ENCODE measurements at regions not wholly inside any gene's neighbourhood (a gene's known extent, or its start where the extent isn't known, plus 50 kb on each side); places are given as distances from the start of the nearest gene placed in this dataset.

GRCh38 chr9:69963803-69964202 is 79.8 kb upstream of the MAMDC2 start:
- DNase-seq (ENCODE audit: low spot score) (no peak), ATAC-seq (peak; percentile 21; the same call in 1 of the 2 replicates)
- H3K27ac Mint-ChIP-seq = peak overlapping the region; percentile 90
- peak overlapping the region; percentile 48 for H3K4me3 Mint-ChIP-seq
- no peaks in the 10 kb centered on the region for H3K27me3 Mint-ChIP-seq (ENCODE audit: low read depth)
- H3K36me3 Mint-ChIP-seq = no peaks in the 10 kb centered on the region
- no peaks in the 10 kb centered on the region for H3K9me3 Mint-ChIP-seq
- TF ChIP-seq MLX (CRISPR knock-in tag; IDR thresholded peaks at IDR 0.05) = no peak
- TF ChIP-seq ZNF281 (CRISPR knock-in tag; IDR thresholded peaks at IDR 0.05) = no peak
- TF ChIP-seq MXD4 (CRISPR knock-in tag; IDR thresholded peaks at IDR 0.05; ENCODE audit: borderline replicate concordance) = no peak
- TF ChIP-seq ZNF263 (CRISPR knock-in tag; IDR thresholded peaks at IDR 0.05; ENCODE audit: low read depth) = no peak
- no peak for TF ChIP-seq ZNF416 (CRISPR knock-in tag; IDR thresholded peaks at IDR 0.05)
- TF ChIP-seq ESRRA (CRISPR knock-in tag; IDR thresholded peaks at IDR 0.05; ENCODE audit: borderline replicate concordance) = no peak
- no peak for TF ChIP-seq ZNF423 (CRISPR knock-in tag; IDR thresholded peaks at IDR 0.05)
- no peak for TF ChIP-seq GABPB1 (CRISPR knock-in tag; IDR thresholded peaks at IDR 0.05)
- TF ChIP-seq AFF4 (CRISPR knock-in tag; IDR thresholded peaks at IDR 0.05; ENCODE audit: borderline replicate concordance) = no peak
- TF ChIP-seq CREM (CRISPR knock-in tag; IDR thresholded peaks at IDR 0.05) = no peak
- TF ChIP-seq ZNF425 (CRISPR knock-in tag; conservative IDR thresholded peaks at IDR 0.05) = no peak
- no peak for TF ChIP-seq SOX15 (CRISPR knock-in tag; IDR thresholded peaks at IDR 0.05)
- no peak for TF ChIP-seq SMAD3 (CRISPR knock-in tag; IDR thresholded peaks at IDR 0.05; ENCODE audit: borderline replicate concordance)
- ChIA-PET CTCF (interaction anchor here (1.1 to 3.9 kb wide), 3 partner anchors 8 to 149 kb away, joined by 4 to 28 read pairs (median 6); no protein-coding TSS in a partner anchor), POLR2A (no interaction called here)
- H3K4me1 Mint-ChIP-seq = peaks cover 37% of the 10 kb centered on the region

GRCh38 chr9:69964446-69964845 is 79.2 kb upstream of the MAMDC2 start:
- Mint-ChIP-seq H3K27me3 (ENCODE audit: low read depth) (no peaks in the 10 kb centered on the region), H3K4me1 (peaks cover 37% of the 10 kb centered on the region), H3K27ac (no peak overlapping the region), H3K36me3 (no peaks in the 10 kb centered on the region), H3K4me3 (no peak overlapping the region), H3K9me3 (0 out of 2 replicates have a peak, but pooled peaks cover 2% of the 10 kb centered on the region)
- no peak for DNase-seq (ENCODE audit: low spot score)
- ChIA-PET CTCF (interaction anchor here (1.1 to 3.9 kb wide), 5 partner anchors 7 to 149 kb away, joined by 3 to 28 read pairs (median 6); no protein-coding TSS in a partner anchor), POLR2A (no interaction called here)
- ATAC-seq = peak; percentile 30; the same call in 1 of the 2 replicates
- no peak for TF ChIP-seq USF2 (CRISPR knock-in tag; IDR thresholded peaks at IDR 0.05)
- no peak for TF ChIP-seq FOXK1 (CRISPR knock-in tag; IDR thresholded peaks at IDR 0.05)
- no peak for TF ChIP-seq E2F4 (CRISPR knock-in tag; IDR thresholded peaks at IDR 0.05; ENCODE audit: borderline replicate concordance, low read depth)
- TF ChIP-seq FOXJ3 (CRISPR knock-in tag; IDR thresholded peaks at IDR 0.05; ENCODE audit: borderline replicate concordance) = no peak
- no peak for TF ChIP-seq ZNF138 (CRISPR knock-in tag; conservative IDR thresholded peaks at IDR 0.05)
- TF ChIP-seq FOXP4 (CRISPR knock-in tag; IDR thresholded peaks at IDR 0.05) = no peak
- no peak for TF ChIP-seq ELF4 (CRISPR knock-in tag; IDR thresholded peaks at IDR 0.05; ENCODE audit: low read depth)
- no peak for TF ChIP-seq FOXP1 (CRISPR knock-in tag; IDR thresholded peaks at IDR 0.05; ENCODE audit: borderline replicate concordance)
